Coronary artery (tissue), 2 donors: ENCODE measurements at regions not wholly inside any gene's neighbourhood (a gene's known extent, or its start where the extent isn't known, plus 50 kb on each side); places are given as distances from the start of the nearest gene placed in this dataset.
"Not testable (repeated sequence)": the region's sequence is repeated elsewhere in the genome, so short reads cannot be mapped to it uniquely, and the experiment has no call there.

ENCODE experiments used
- DNase-seq: peaks from one replicate; pipeline ENCODE4 v3.0.0-alpha.2; 2017; ENCODE audit warnings: low spot score
- H3K27ac ChIP-seq, 2 donors: fragments of 200-600 bp; sonication (generic); one replicate each; pipeline ENCODE4 v1.5.1; 2016 to 2019
- H3K4me3 ChIP-seq: fragments of 200-600 bp; sonication (generic); 2 replicates; pipeline ENCODE4 v1.5.1; 2016; ENCODE audit warnings: mild to moderate bottlenecking, moderate library complexity
- TF ChIP-seq, protein P1 (sequence below): fragments of 200-600 bp; sonication (generic); IDR thresholded peaks from one replicate; pipeline ENCODE4 v1.5.1; 2019; ENCODE audit warnings: antibody characterized with exemption

DNA sequence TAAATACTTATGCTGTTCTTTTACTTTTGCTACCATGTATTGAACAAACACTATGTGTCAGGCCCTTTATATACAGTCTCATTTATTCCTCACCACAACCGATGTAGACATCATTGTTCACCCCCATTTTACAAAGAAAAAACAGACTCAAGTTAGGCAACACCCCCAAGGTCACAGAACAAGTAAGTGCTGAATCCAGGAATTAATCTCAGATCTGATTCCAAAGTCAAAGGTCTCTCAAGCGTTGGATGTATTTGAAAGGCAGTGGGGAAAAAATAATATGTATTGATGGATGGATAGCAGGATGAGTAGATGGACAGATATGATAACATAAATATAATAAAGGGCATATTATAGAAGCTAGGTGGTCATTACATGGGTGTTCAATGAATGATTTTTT, 85.1 kb upstream of the VLDLR start:
- Histone ChIP-seq H3K27ac (no peak overlapping the region), H3K4me3 (no peak overlapping the region)
- no peak for DNase-seq
- TF ChIP-seq, protein P1, sequence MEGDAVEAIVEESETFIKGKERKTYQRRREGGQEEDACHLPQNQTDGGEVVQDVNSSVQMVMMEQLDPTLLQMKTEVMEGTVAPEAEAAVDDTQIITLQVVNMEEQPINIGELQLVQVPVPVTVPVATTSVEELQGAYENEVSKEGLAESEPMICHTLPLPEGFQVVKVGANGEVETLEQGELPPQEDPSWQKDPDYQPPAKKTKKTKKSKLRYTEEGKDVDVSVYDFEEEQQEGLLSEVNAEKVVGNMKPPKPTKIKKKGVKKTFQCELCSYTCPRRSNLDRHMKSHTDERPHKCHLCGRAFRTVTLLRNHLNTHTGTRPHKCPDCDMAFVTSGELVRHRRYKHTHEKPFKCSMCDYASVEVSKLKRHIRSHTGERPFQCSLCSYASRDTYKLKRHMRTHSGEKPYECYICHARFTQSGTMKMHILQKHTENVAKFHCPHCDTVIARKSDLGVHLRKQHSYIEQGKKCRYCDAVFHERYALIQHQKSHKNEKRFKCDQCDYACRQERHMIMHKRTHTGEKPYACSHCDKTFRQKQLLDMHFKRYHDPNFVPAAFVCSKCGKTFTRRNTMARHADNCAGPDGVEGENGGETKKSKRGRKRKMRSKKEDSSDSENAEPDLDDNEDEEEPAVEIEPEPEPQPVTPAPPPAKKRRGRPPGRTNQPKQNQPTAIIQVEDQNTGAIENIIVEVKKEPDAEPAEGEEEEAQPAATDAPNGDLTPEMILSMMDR: no peak

DNA sequence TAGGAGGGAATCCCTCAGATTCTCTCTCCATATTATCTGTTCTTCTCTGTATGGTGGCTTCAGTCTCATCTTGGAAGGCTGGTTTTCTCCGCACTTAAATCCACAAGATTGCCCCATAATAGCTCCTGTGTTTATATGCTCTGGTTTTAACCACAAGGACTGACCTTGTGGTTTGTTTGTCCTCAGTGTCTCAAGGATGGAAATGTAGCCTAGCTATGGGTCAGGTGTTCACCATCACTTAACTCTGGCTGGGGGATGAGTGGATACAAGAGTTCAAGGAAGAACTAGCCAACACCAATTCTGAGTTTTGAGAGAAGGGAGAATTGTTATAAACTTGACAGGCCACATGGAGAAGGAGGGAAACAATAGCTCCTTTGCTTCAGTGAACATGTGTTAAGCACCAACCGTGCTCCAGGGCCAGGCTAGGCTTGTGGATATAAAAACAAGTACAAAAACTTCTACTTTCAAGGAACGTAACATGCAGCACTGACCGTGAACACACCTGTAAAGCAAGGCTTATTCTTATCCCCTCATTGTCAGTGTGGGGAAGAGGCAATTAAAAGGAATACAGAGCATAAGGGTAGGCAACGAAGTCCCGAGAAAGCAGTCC, 75.6 kb upstream of the VLDLR start:
- no peak for DNase-seq
- no peak overlapping the region for H3K27ac ChIP-seq
- H3K4me3 ChIP-seq: no peak overlapping the region
- TF ChIP-seq, protein P1: no peak

DNA sequence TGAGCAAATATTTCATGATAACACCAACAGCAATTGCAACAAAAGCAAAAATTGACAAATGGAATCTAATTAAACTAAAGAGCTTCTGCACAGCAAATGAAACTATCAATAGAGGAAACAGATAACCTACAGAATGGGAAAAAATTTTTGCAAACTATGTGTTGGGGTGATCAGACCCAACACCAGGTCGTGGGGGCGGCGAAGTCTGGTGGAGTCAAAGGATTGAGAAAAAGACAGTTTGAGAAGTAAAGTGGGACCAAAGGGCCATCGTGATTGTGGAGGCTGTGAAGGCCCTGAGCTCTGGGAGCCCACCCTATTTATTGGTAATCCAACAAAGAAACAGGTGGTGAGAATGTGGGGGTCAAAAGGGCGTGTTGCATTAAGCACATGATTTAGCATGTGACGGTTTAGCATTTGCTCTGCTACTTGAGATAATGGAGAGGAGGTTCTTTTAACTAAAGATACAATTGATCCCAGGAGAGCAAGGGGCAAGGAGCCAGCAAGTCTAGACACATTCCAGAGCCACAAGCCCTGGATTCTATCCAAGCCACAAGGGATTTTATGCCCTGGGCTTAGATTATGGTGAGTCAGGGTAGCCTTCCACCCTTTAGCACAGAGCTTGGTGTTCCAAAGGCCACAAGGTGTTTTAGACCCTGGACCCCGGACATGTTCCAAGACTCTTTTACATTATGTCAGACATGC, 65.5 kb upstream of the VLDLR start:
- DNase-seq, H3K4me3 ChIP-seq: not testable (repeated sequence)
- peak overlapping the region in 1 of 2 donors; percentile 22 for H3K27ac ChIP-seq

DNA sequence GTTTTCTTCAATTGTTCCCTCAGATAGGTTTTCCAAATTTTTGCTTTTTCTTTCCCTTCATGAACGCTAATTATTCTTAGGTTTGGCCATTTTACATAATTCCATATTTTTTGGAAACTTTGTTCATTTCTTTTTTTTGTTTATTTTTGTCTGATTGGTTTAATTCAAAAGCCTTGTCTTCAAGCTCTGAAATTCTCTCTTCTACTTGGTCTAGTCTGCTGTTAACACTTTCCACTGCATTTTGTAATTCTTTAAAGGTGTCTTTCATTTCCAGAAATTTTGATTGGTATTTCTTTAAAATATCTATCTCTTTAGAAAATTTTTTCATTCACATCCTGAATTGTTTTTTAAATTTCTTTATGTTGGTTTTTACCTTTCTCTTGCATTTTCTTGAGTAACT, 63.9 kb upstream of the VLDLR start:
- no peak for DNase-seq
- TF ChIP-seq, protein P1: no peak
- Histone ChIP-seq H3K4me3 (no peak overlapping the region), H3K27ac (no peak overlapping the region)

DNA sequence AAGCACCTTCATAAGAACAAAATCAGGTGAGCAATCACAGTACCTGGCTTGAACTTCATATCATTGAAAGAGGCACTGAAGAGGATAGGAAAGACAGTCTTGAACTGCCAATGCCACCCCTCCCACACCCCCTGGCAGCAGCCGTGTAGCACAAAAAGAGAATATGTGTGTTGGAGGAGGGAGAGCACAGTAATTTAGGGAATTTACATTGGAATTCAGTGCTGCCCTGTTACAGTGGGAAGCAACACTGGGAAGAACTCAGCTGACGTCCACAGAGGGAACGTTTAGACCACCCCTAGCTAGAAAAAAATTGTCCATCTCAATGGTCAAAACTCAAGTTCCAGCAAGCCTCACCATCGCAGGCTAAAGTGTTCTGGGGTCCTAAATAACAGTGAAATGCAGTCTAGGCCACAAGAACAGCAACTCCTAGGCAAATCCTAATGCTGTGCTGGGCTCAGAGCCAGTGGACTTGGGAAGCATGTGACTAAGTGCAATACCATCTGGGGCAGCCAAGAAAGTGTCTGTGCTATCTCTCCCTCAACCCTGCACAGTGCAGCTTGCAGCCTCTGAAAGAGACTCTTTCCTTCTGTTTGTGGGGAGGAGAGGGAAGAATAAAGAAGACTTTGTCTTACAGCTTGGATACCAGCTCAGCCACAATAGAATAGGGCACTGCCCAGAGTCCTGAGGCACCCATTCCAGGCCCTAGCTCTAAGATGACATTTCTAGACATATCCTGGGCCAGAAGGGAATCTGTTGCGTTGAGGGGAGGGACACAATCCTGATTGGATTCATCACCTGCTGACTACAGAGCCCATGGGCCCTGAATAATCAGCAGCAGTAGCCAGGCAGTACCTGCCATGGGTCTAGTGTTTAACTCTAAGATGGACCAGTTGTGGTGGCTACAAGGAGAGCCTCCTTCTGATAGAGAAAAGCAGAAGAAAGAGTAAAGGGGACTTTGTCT, 62.1 kb upstream of the VLDLR start:
- Histone ChIP-seq H3K27ac (peak overlapping the region; percentile 74 to 75), H3K4me3 (no peak overlapping the region)
- TF ChIP-seq, protein P1: no peak
- DNase-seq: peak; percentile 83

DNA sequence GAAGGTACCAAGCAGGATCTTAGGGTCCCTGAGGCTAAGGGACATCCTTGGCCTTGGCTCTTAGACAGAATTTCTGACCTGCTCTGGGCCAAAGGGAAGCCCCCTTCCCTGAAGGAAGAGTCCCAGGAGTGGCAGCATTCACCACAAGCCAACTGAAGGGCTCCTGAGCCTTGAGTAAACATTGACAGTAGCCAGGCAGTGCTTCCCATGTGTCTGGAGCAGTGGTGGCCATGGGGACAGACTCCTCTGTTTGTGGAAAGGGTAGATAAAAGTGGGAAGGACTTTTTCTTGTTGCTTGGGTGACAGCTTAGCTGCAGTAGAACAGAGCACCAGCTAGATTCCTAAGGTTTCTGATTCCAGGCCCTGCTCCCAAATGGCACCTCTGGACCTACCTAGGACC, 61.4 kb upstream of the VLDLR start:
- TF ChIP-seq, protein P1: no peak
- DNase-seq: no peak
- Histone ChIP-seq H3K27ac (peak overlapping the region; percentile 23 to 75), H3K4me3 (no peak overlapping the region)

DNA sequence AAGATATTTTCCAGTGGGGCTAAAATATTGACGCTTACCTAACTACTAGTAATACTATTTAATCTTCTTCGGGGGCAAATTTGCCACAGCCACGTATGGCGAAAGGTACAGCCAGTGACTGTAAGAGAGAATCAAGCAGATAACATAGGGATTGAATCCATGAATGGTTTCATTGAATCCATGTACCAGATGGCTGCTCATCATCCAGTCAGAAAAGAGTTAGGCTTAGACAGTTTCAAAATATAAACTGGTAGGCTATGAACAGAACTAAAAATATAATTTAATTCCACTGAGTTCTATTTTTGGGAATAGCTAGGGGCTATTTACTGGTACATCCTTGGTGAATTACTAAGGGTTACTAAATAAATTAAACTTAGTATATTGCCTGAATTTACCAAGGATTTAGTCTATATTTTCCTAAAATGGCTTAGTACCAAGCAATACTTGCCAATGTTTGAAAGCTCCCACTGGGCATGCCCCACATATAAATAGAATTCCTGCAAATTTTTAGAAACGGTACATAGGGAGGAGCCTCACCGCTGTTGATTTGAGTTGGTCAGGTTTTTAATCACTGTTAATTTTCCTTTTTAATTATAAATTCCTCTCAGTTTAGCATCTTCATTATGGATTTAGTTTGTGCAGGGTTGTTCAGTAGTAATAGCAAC, 55.8 kb upstream of the VLDLR start:
- DNase-seq: no peak
- Histone ChIP-seq H3K4me3 (no peak overlapping the region), H3K27ac (peak overlapping the region; percentile 27 to 28)
- TF ChIP-seq, protein P1: no peak
